ENCODE measurements at regions not wholly inside any gene's neighbourhood (a gene's known extent, or its start where the extent isn't known, plus 50 kb on each side); places are given as distances from the start of the nearest gene placed in this dataset.
"Not testable (repeated sequence)": the region's sequence is repeated elsewhere in the genome, so short reads cannot be mapped to it uniquely, and the experiment has no call there.

DNA sequence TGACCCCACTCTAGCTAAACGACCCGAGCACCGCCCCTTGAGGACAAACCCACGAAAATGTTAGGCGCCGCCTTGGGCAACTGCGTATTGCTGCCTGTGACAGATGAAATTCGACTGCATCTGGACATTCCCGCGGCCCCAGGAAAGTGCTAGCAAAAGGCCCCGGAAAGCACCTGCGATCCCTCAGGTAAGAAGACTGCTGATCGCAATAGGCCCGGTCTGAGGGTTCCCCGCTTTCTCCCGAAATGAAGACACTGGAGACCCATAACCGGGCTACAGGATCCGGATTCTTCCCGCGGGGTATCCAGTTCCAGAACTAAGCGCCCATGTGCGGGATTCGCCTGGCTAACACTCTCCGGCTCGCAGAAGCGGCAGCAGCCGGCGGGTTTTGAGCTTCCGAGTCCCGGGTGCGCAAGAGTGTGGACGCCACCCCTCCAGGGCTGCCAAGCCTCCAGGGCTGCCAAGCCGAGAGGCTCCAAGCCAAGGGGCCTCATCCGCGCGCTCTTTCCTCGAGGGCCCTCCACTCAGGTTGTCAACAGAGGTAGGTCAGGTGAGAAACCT is 157.9 kb upstream of the NBPF11 start:
- no peak for DNase-seq

DNA sequence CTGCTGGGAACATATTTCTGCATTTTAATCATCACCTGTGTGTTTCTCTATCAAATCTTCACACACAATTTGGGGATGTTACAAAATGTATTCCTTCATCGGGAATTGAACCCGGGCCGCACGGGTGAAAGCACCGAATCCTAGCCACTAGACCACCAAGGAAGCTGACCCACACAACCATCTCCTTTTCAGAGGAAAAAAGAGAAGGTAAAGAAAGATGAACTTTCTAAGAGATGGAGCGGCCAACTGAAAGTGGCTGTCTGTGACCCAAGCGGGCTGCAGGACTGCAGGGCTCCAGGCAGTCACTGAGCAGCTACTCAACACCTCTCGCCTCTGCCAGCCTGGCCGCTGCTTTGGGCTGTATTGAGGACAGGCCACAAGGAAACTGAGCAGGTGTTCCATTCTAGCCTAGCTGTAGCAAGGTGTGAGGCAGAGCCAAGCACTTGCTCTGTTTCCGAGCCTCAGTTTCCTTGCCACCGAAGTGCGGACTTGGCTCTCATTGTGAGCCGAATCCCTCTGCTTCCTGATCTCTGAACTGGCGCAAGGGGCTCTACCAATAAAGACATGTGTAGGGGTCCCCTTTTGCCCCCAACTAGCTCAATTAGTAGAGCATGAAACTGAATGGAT is 156.9 kb upstream of the NBPF11 start:
- DNase-seq, result no peak

DNA sequence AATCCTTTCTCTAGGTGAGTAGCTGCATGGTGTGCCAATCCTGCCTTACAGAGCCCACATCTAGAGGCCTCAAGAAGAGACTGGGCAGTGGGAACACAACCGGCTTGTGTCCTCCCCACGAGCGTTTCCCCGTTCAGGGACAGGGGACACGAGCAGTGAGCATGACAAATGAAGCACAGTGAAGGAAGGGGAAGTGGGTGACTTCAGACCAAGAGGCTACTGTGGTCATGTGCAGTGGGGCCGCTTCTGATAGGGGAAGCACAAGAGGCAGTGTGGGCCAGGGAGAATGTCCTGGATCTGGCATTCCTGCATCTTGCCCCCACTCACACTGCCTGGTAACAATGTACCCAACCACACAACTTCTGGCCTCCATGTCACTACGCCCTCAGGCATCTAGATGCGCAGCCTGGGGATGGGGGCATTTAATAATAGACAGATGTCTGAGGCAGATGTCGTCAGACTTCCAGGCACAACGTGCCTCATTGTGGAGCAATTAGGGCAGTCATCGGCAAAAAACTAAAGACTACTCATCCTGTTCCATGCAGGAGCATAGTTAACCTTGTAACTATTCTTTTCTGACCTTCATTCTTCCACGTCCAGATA is 155.6 kb upstream of the NBPF11 start:
- DNase-seq, result no peak

DNA sequence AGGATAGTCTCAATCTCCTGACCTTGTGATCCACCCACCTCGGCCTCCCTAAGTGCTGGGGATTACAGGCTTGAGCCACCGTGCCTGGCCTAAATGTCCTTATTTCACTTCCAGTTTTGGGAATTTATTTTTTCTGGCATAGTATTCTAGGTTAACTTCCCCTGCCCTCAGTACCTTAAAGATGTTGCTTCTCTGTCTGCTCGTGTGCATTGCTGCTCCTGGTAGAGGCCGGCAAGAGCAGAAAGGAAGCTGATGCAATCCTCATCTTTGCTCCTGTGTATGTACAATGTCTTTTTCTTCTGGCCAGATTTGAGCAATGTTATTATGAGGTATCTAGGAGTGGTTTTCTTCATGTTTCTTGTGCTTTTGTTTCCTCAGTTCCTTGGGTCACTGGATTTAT is 152.9 kb upstream of the NBPF11 start:
- not testable (repeated sequence) for DNase-seq

DNA sequence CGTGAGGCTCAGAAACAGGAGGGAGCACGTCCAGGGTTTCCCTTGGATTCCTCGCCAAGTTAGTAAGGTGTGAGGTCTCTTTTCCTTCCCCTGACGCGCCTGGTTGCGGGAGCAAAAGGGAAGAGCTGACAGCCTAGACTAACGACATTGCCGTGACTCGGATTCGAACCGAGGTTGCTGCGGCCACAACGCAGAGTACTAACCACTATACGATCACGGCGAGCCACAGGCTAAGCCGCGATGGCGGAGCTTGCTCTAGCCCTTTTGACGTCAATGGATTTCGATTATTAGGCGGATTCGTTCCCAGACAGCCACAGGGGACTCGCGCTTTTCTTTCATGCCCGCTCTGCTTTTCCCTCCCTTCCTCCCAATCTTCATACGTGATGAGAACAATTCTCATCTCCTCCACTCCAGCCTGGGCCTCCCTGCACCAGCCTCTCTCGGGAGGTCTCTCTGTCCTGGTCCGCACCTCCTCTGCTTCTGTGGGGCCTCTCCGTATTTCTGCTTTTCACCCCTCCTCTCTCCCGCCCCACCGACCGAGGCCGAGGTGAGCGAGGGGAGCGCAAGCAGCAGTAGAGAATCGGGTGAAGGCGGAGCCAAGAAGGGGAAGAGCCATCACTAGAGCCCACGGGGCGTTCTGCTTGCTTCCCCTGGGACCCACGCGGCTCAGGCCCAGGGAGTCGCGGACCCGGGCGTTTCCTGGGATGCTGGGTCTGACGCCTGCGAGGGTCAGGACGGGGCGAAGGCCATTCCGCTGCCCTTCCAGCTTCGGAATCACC is 150.7 kb upstream of the NBPF11 start:
- DNase-seq, result peak; percentile 36

DNA sequence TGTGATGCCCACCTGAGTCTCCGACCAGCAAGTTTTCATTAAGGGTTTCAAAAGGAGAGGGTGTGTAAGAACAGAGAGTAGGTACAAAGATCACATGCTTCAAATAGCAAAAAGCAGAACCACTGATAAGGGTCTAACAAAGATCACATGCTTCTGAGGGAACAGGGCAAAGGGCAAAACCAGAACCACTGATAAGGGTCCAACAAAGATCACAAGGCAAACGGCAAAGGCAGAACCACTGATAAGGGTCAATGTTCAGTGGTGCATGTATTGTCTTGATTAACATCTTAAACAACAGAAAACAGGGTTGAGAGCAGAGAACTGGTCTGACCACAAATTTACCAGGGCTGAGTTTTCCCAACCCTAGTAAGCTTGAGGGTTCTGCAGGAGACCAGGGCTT is 145.8 kb upstream of the NBPF11 start:
- DNase-seq, result not testable (repeated sequence)

DNA sequence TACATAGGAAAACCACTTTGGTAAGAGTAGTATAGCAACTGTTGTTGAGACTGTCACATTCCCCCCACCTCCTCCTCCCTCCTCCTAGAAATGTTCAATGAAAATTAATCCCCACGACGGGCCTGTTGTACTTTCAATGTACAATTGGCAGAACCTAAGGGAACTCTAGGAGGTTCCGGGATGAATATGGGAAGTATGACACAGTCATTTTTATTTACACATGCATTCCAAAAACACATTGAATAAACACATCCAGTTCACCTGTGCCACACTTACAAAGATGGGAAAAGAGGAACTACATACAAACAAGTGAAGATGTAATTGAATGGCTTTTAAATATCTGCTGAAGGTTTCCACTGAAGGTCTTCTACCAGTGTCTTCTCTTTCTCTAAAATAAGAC is 144.4 kb upstream of the NBPF11 start:
- no peak for DNase-seq

DNA sequence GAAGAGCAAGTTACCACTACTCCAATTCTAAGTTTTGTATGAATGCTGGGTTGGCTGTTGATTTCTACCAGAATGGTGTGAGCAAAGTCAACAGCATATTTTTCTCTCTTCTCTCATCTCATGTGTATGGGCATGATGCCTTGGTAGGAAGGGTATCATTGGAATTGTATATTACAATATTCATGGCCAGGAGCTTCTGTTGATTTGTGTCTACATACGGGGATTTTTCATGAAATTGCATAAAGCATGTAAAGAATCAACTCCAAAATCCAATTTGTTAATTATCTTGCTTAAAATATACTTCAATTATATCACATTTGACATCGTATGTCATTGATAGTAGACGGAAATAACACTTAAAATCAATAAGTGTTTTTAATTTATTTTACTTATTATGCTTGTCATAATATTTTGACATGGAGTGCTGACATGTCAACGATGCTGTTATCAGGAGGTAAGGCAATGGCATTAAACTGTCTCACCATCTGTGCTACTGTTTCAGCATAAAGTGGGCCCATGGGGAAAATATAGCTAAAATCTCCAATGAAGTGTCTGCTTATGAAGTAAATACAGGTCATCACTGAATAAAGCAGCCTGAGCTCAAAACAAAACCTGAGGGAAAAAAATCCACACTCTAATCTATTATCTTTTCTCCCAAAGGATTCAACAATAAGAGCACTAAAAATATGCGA is 142.2 kb upstream of the NBPF11 start:
- DNase-seq, result no peak

DNA sequence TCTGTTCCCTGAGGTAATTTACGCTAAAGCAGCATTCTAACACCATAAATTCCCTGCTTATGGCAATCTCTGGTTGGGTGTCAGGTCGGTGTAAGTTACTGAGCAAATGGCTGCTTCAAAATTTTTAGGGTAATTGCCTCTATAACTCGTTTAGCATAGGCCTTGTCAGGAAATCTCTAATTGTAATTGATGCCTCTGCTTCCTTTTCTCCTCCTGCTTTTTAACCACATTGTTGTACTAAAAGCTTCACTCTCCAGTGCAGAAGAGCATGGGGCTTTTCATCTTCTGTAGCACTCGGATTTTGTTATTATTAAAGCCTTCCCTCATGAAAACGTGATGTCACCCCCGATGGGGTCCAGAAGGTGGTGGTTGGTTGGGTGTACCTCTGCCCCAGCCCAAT is 141.6 kb upstream of the NBPF11 start:
- no peak for DNase-seq

DNA sequence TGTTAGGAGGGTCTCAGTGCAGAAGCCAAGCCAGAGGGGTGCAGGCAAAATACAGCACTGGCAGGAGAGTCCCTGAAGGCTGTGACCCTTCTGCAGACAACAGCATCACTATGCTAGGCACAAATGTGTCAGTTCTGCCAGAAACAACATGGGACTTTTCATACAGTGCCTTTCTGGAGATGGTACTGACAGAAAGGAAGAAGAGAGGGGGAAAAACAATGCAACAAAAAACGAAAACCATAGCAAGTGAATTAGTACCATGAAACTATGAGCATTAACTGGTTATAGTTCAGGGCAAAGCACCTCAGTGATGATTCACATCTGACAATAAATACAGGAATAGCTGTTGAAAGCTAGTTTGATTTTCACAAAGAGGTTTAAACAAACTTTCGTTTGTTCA is 140.8 kb upstream of the NBPF11 start:
- no peak for DNase-seq

DNA sequence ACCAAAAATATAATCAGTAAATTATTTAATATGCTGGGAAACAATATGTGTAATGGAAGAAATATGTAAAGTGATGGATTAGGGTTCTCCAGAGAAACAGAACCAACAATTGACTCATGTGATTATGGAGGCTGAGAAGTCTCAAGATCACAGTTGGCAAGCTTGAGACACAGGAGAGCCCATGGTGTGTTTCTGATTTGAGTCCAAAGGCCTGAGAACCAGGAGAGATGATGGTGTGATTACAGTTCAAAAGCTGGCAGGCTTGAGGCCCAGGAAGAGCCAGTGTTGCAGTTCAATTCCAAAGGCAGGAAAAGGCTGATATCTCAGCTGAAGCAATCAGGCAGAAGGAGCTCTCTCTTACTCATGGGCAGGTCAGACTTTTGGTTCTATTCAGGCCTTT is 138.8 kb upstream of the NBPF11 start:
- no peak for DNase-seq

DNA sequence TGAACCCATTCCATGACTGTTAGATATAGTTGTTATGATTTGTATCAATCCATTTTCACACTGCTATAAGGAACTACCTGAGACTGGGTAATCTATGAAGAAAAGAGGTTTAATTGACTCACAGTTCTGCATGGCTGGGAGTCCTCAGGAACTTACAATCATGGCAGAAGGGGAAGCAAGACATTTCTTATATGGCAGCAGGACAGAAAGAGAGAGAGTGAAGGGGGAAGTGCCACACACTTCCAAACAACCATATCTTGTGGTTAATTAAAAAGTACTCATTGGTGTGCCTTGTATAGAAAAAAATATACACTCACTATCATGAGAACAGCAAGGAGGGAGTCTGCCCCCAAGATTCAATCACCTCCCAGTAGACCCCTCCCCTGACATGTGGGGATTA is 137.6 kb upstream of the NBPF11 start:
- DNase-seq, result no peak

DNA sequence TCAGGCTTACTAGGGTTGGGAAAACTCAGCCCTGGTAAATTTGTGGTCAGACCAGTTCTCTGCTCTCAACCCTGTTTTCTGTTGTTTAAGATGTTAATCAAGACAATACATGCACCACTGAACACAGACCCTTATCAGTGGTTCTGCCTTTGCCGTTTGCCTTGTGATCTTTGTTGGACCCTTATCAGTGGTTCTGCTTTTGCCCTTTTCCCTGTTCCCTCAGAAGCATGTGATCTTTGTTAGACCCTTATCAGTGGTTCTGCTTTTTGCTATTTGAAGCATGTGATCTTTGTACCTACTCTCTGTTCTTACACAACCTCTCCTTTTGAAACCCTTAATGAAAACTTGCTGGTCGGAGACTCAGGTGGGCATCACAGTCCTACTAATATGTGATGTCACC is 133.9 kb upstream of the NBPF11 start:
- not testable (repeated sequence) for DNase-seq

DNA sequence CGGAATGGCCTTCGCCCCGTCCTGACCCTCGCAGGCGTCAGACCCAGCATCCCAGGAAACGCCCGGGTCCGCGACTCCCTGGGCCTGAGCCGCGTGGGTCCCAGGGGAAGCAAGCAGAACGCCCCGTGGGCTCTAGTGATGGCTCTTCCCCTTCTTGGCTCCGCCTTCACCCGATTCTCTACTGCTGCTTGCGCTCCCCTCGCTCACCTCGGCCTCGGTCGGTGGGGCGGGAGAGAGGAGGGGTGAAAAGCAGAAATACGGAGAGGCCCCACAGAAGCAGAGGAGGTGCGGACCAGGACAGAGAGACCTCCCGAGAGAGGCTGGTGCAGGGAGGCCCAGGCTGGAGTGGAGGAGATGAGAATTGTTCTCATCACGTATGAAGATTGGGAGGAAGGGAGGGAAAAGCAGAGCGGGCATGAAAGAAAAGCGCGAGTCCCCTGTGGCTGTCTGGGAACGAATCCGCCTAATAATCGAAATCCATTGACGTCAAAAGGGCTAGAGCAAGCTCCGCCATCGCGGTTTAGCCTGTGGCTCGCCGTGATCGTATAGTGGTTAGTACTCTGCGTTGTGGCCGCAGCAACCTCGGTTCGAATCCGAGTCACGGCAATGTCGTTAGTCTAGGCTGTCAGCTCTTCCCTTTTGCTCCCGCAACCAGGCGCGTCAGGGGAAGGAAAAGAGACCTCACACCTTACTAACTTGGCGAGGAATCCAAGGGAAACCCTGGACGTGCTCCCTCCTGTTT is 128.9 kb upstream of the NBPF11 start:
- DNase-seq, result peak; percentile 13

DNA sequence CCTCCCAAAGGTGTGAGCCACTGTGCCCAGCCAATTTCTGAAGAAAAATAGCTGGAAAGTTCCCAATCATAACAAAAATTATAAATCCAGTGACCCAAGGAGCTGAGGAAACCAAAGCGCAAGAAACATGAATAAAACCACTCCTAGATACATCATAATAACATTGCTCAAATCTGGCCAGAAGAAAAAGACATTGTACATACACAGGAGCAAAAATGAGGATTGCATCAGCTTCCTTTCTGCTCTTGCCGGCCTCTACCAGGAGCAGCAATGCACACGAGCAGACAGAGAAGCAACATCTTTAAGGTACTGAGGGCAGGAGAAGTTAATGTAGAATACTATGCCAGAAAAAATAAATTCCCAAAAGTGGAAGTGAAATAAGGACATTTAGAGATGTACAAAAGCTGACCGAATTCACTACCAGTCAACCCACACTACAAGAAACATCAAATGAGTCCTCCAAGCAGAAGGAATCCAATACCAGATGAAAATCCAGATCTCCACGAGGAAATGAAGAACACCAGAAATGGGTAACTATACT is 127.0 kb upstream of the NBPF11 start:
- DNase-seq, result not testable (repeated sequence)

DNA sequence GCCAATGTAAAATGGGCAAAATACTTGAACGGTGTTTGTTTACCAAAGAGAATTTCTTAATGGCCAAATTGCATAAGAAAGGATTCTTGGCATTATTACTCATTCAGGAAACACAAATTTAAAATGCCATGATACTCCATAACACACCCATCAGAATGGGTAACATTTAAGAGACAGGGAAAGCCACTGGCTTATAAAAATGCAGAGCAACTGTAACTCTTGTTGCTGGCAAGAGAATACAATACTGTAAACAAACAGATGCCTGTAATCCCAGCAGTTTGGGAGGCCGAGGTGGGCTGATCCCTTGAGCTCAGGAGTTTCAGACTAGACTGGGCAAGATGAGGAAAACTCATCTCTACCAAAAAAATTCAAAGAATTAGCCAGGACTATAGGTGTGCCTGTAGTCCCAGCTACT is 125.8 kb upstream of the NBPF11 start:
- not testable (repeated sequence) for DNase-seq

DNA sequence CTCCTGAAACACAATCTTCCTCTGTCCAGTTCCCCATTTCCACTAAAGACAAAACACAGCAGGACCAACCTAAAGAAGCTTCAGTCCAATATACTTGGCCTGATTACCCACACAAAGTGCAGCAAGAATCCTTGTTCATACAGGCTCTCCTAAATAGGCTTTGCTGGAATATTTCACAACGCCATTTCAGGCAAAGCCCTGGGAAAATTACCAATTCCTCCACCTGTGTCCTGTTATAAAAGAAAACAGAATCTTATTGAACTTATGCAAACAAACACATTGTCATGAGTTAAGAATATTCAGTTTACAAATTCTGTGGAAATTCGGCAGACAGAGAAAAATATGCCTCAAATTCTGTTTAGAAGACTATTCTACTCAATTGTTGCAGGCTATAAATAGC is 115.0 kb upstream of the NBPF11 start:
- not testable (repeated sequence) for DNase-seq

DNA sequence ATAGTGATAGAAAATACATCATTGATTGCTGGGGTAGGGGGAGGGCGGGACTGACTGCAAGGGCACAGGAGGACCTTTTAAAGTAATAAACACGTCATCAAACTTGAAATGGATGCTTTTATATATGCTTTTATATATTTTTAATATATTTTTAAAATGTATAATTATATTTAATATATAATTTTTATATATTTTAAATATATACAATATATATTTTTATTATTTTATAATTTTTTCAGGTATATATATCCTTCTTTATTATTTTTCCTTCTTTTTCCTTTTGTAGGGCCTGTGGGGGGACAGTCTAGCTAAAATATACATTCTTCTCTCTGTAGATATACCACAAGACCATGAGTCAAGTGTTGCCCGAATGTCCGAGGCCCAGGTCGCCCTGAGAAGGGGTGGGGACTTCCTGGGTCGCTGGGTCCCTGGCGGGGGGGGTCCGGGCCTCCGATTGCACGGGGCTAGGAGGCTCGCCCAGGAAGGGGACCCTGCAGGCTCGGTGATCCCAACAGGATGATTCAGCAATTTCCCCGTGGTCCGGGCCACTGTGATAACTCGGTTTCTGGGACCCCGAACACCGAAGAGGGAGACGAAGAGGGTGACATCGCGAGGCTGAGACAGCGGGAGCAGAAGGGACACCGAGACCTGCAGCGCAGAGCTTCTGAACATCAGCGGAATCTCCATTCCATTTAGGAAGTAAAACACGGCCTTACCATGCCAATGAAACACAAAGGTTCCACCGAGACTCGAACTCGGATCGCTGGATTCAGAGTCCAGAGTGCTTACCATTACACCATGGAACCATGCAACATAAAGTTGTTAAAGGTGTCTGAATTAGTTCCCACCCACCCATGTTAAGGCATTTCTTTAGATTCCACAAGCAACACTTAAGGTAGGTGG is 112.5 kb upstream of the NBPF11 start:
- no peak for DNase-seq

DNA sequence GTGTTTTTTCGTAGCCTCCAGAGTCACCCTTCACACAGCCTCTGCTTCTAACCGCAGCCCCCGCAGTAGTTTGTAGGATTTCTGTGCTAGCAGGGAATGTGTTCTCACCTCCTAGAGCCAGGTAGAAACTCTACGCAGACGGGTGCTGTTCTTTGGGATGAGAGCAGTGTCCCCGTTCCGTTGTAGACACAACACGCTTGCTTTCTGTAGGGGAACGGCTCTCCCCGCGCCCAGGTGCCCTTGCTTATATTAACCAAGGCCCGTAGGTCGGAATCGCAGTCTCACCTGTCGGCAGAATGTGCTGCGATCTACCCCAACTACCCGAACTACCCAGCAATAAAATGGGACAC is 111.8 kb upstream of the NBPF11 start:
- peak; percentile 3 for DNase-seq

DNA sequence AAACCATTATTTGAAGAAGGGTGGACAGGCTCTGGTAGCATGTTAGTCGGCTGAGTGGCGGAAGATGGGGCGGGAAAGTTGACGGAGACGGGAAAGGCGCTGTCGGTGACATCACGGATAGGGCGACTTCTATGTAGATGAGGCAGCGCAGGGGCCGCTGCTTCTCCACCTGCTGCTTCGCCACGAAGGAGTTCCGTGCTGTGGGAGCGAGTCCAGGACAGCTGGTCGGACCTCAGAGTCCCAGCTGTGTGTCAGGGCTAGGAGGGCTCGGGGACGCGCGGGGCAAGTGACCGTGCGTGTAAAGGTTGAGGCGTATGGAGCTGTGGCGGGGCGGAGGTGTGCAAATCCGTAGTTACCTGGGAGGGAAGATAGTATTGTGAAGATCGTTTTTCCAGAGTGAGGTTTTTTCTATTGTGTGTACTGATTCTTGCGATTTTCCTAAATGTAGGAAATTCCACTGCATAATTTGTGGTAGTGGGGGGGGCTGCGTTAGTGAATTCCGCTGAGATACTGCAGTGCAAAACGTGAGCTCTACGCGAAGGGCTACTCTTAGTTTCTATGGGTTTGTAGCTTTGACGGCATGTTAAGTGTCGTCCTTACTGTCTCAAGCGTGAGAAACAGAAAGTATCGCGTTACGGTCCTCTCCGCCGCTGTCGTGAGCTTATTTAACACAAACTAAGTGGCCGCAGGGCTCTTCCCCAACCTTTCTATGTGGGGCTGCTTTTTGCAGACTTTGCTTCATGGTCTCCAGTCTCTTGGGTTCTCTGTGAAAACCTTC is 111.2 kb upstream of the NBPF11 start:
- DNase-seq, result peak; percentile 46
